Lower leg skin (tissue), 3 donors: ENCODE measurements at regions not wholly inside any gene's neighbourhood (a gene's known extent, or its start where the extent isn't known, plus 50 kb on each side); places are given as distances from the start of the nearest gene placed in this dataset.

Experiments
- CTCF ChIP-seq, 3 donors: fragments of 450-650 bp; IDR thresholded peaks; one replicate each; pipeline ENCODE4 v1.5.1; 2016; ENCODE audit warnings: antibody characterized with exemption in 3 of 3, mild to moderate bottlenecking in 3 of 3, moderate library complexity in 2 of 3
- POLR2A ChIP-seq, 2 donors: fragments of 450-650 bp; IDR thresholded peaks; one replicate each; pipeline ENCODE4 v1.6.1; 2016 to 2017; ENCODE audit warnings: antibody characterized with exemption in 2 of 2, mild to moderate bottlenecking in 1 of 2, moderate library complexity in 1 of 2

GRCh38 chr11:91846002-91846401 lies 378.6 kb upstream of the FAT3 start:
- no peak for TF ChIP-seq CTCF (IDR thresholded peaks at IDR 0.05)
- no peak for TF ChIP-seq POLR2A (IDR thresholded peaks at IDR 0.05)
